HepG2 (cell line): ENCODE measurements at regions not wholly inside any gene's neighbourhood (a gene's known extent, or its start where the extent isn't known, plus 50 kb on each side); places are given as distances from the start of the nearest gene placed in this dataset.

ENCODE experiments used
- ATAC-seq: fragments of 200-7000 bp; cut with Tn5 transposase; 3 replicates; pipeline ENCODE4 v1.9.1; 2020; ENCODE audit warnings: mild to moderate bottlenecking, moderate library complexity
- BruUV-seq: library from RNA; stranded (reverse); fragments of 400-500 nt; replicated peaks from 2 replicates; lab custom pipeline; 2021; lab: Mats Ljungman, UMichigan
- CTCF ChIA-PET: fragments of 300-600 bp; formaldehyde crosslinking; extraction: SDS; loops from one replicate; lab custom pipeline; 2021; ENCODE audit warnings: low total read pairs, inconsistent platforms, low intra/inter-chr PET ratio; lab: Yijun Ruan, JAX
- POLR2A ChIA-PET: fragments of 350-600 bp; sonication (Branson Sonifier 250); formaldehyde crosslinking; loops from one replicate; lab custom pipeline; 2020; ENCODE audit warnings: antibody characterized with exemption, inconsistent platforms; lab: Yijun Ruan, JAX
- DNase-seq: peaks from one replicate; pipeline ENCODE4 v3.0.0-alpha.2; 2015; ENCODE audit warnings: low spot score
- FAIRE-seq: peaks from 3 replicates; lab custom pipeline; 2011; peaks lifted over from hg19 to GRCh38; lab: Jason Lieb, UNC
- H2AFZ ChIP-seq: one replicate; pipeline ENCODE4 v1.6.1; 2011; ENCODE audit warnings: low read length, inconsistent platforms
- H3K27ac ChIP-seq: fragments of 300-600 bp; 3 replicates; pipeline ENCODE4 v1.8.0; 2011; ENCODE audit warnings: mixed run types, mild to moderate bottlenecking, mixed read lengths, low read length, inconsistent platforms; ENCODE audit not compliant: insufficient read depth; ENCODE audit errors: extremely low read length
- H3K27me3 ChIP-seq, 2 experiments: fragments of 200-600 bp in 1 of 2; 2 replicates in 1 of 2; 3 replicates in 1 of 2; pipeline versions ENCODE4 v1.6.0 to v1.8.0; 2011; ENCODE audit warnings: low read length in 2 of 2, mild to moderate bottlenecking in 2 of 2, moderate library complexity in 2 of 2, inconsistent platforms in 1 of 2; ENCODE audit not compliant: insufficient read depth in 2 of 2, control insufficient read depth in 1 of 2
- H3K36me3 ChIP-seq, 2 experiments: fragments of 200-600 bp in 1 of 2; replicated peaks in 1 of 2; 2 replicates in 1 of 2; 3 replicates in 1 of 2; pipeline versions ENCODE4 v1.5.1 to v1.8.0; 2011; ENCODE audit warnings: low read length in 2 of 2, inconsistent platforms in 1 of 2; ENCODE audit not compliant: insufficient read depth in 2 of 2, control insufficient read depth in 1 of 2
- H3K4me1 ChIP-seq: 2 replicates; pipeline ENCODE4 v1.5.1; 2012; ENCODE audit warnings: low read length, inconsistent platforms; ENCODE audit not compliant: insufficient read depth
- H3K4me2 ChIP-seq: 2 replicates; pipeline ENCODE4 v1.6.0; 2011; ENCODE audit warnings: low read depth, low read length, inconsistent platforms
- H3K4me3 ChIP-seq, 3 experiments: fragments of 200-600 bp in 1 of 3; sonication (generic), shearing (Covaris generic) in 1 of 3; replicated peaks in 1 of 3; 2 replicates each; pipeline ENCODE4 v1.5.1; 2011 to 2016; ENCODE audit warnings: low read length in 3 of 3, inconsistent platforms in 2 of 3, low read depth in 2 of 3, mild to moderate bottlenecking in 2 of 3, control low read depth in 1 of 3, mixed read lengths in 1 of 3; ENCODE audit not compliant: insufficient read depth in 1 of 3
- H3K79me2 ChIP-seq: one replicate; pipeline ENCODE4 v1.6.1; 2011; ENCODE audit warnings: low read length, inconsistent platforms; ENCODE audit not compliant: insufficient read depth
- H3K9ac ChIP-seq: 2 replicates; pipeline ENCODE4 v1.6.0; 2011; ENCODE audit warnings: mild to moderate bottlenecking, low read depth, low read length, inconsistent platforms; ENCODE audit not compliant: insufficient read depth
- H3K9me3 ChIP-seq: 2 replicates; pipeline ENCODE4 v1.5.1; 2012; ENCODE audit warnings: mild to moderate bottlenecking, low read length
- H4K20me1 ChIP-seq: 2 replicates; pipeline ENCODE4 v1.6.0; 2011; ENCODE audit warnings: inconsistent platforms, mild to moderate bottlenecking, low read length, moderate library complexity; ENCODE audit not compliant: insufficient read depth
- ATF4 ChIP-seq, 2 experiments: fragments of 450-650 bp in 1 of 2; sonication (generic) in 1 of 2; formaldehyde crosslinking; IDR thresholded peaks; 2 replicates each; pipeline versions ENCODE4 v1.5.0 to v1.8.0; 2020 to 2022; ENCODE audit warnings: mild to moderate bottlenecking in 1 of 2, missing genetic modification reagents in 1 of 2
- E2F5 ChIP-seq: sonication (generic); formaldehyde crosslinking; conservative IDR thresholded peaks from 2 replicates; pipeline ENCODE4 v1.4.0; 2020; ENCODE audit warnings: missing genetic modification reagents
- JUND ChIP-seq: sonication (generic); formaldehyde crosslinking; IDR thresholded peaks from 2 replicates; pipeline ENCODE4 v1.8.0; 2022; ENCODE audit warnings: mild to moderate bottlenecking, missing genetic modification reagents
- KLF9 ChIP-seq: IDR thresholded peaks from 2 replicates; pipeline ENCODE4 v1.6.1; 2016; ENCODE audit warnings: low read depth
- MAFF ChIP-seq: IDR thresholded peaks from 2 replicates; pipeline ENCODE4 v1.6.1; 2011; ENCODE audit warnings: low read depth, low read length, improper control_type of control experiment
- MAFK ChIP-seq, 2 experiments: IDR thresholded peaks in 1 of 2; conservative IDR thresholded peaks in 1 of 2; 2 replicates each; pipeline ENCODE4 v1.6.1; 2011; ENCODE audit warnings: improper control_type of control experiment in 2 of 2, low read length in 2 of 2
- SRY ChIP-seq: sonication (generic); formaldehyde crosslinking; IDR thresholded peaks from 2 replicates; pipeline ENCODE4 v1.8.0; 2022; ENCODE audit warnings: mild to moderate bottlenecking, missing genetic modification reagents
- TBL1XR1 ChIP-seq: fragments of 150-350 bp; IDR thresholded peaks from 2 replicates; pipeline ENCODE4 v1.6.1; 2014; ENCODE audit warnings: borderline replicate concordance, low read length; ENCODE audit not compliant: partially characterized antibody
- ZFY ChIP-seq: sonication (generic); formaldehyde crosslinking; IDR thresholded peaks from 2 replicates; pipeline ENCODE4 v1.4.0; 2020; ENCODE audit warnings: missing genetic modification reagents
- ZNF256 ChIP-seq: sonication (generic); formaldehyde crosslinking; conservative IDR thresholded peaks from 2 replicates; pipeline ENCODE4 v1.4.0; 2020; ENCODE audit warnings: missing genetic modification reagents
- in situ Hi-C: cut with HindIII; loops from 2 replicates; pipeline ENCODE4 v1.10.0; 2017; ENCODE audit warnings: low pct_unique_long_range_greater_than_20kb; ENCODE audit not compliant: extremely low pct_ligation_motif_present
- intact Hi-C: fragments of 100-400 bp; cut with micrococcal nuclease; formaldehyde crosslinking; loops from one replicate; pipeline ENCODE4 v1.10.0; 2022; ENCODE audit not compliant: unreplicated experiment
- TF ChIP-seq, protein P1 (sequence below): sonication (generic); formaldehyde crosslinking; IDR thresholded peaks from 2 replicates; pipeline ENCODE4 v1.5.0; 2020; ENCODE audit warnings: mild to moderate bottlenecking, missing genetic modification reagents

DNA sequence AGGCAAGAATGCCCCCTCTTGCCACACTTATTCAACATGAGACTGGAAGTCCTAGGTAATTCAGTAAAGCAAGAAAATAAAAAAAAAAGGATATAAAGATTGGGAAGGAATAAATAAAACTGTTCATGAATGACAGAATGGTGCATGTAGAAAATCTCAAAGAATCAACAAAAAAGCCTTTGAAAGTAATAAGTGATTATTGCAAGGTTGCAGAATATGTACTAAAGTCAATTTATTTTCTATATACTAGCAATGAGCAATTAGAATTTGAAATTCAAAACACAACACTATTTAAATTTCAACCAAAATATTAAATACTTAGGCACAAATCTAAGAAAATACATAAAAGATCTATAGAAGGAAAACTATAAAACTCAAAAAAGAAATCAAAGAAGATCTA, 58.6 kb downstream of the MAGEA10 start:
- DNase-seq, result no peak
- H3K4me1 ChIP-seq, result no peaks in the 10 kb centered on the region
- CTCF ChIA-PET, result no interaction called here
- TF ChIP-seq TBL1XR1 (no peak), MAFF (0 out of 2 replicates have a peak, but pooled peaks have one; percentile 9), MAFK (conservative IDR thresholded peaks at IDR 0.05 in 1 of 2, IDR thresholded peaks at IDR 0.05 in 1 of 2; ENCODE audit: low read length in 2 of 2) (peak; percentile 10 to 33; a peak in 1 of 4 replicates), ATF4 (CRISPR knock-in tag; IDR thresholded peaks at IDR 0.05) (no peak), ZFY (no peak), E2F5 (CRISPR knock-in tag) (no peak), JUND (CRISPR knock-in tag) (no peak), ZNF256 (CRISPR knock-in tag) (no peak), SRY (CRISPR knock-in tag) (no peak), KLF9 (CRISPR knock-in tag) (no peak)
- TF ChIP-seq, protein P1, sequence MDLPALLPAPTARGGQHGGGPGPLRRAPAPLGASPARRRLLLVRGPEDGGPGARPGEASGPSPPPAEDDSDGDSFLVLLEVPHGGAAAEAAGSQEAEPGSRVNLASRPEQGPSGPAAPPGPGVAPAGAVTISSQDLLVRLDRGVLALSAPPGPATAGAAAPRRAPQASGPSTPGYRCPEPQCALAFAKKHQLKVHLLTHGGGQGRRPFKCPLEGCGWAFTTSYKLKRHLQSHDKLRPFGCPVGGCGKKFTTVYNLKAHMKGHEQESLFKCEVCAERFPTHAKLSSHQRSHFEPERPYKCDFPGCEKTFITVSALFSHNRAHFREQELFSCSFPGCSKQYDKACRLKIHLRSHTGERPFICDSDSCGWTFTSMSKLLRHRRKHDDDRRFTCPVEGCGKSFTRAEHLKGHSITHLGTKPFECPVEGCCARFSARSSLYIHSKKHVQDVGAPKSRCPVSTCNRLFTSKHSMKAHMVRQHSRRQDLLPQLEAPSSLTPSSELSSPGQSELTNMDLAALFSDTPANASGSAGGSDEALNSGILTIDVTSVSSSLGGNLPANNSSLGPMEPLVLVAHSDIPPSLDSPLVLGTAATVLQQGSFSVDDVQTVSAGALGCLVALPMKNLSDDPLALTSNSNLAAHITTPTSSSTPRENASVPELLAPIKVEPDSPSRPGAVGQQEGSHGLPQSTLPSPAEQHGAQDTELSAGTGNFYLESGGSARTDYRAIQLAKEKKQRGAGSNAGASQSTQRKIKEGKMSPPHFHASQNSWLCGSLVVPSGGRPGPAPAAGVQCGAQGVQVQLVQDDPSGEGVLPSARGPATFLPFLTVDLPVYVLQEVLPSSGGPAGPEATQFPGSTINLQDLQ (CRISPR knock-in tag), result no peak
- intact Hi-C loops (no loop called here), in situ Hi-C loops (no loop called here)
- H3K27ac ChIP-seq, result no peak overlapping the region
- POLR2A ChIA-PET, result no interaction called here
- no peak overlapping the region for H3K9ac ChIP-seq
- no peaks in the 10 kb centered on the region for H4K20me1 ChIP-seq
- H3K9me3 ChIP-seq, result no peaks in the 10 kb centered on the region
- BruUV-seq, result no TSS peak
- FAIRE-seq, result no peak
- H3K27me3 ChIP-seq, result no peaks in the 10 kb centered on the region
- H3K36me3 ChIP-seq, result no peaks in the 10 kb centered on the region
- H2AFZ ChIP-seq, result no peak overlapping the region
- no peak overlapping the region for H3K4me3 ChIP-seq
- H3K79me2 ChIP-seq, result no peaks in the 10 kb centered on the region
- no peak for ATAC-seq
- H3K4me2 ChIP-seq, result no peak overlapping the region
